ENCODE measurements at regions not wholly inside any gene's neighbourhood (a gene's known extent, or its start where the extent isn't known, plus 50 kb on each side); places are given as distances from the start of the nearest gene placed in this dataset.

DNA sequence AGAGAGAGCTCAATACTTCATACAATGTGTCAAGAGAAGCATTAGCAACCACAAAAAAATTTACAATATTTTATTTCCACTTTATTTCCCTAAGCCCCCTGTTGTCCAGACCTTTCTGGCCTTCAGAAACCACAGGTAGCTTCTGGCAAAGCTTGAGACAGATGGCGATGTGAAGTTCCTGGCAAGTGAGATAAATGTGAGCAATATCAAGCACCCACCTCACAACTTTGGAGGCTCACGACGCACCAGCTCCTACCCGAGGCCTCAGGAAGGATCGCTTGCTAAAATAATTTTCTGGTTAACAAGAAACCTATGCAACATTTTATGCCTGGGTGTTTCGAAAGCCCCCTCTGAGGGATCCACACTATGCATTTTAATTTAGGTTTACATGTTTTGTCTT, 158.1 kb upstream of the CHAC2 start:
- TF ChIP-seq POLR2AphosphoS5 (IDR thresholded peaks at IDR 0.05; ENCODE audit: low read depth, low read length), result no peak
- TF ChIP-seq, protein P1, sequence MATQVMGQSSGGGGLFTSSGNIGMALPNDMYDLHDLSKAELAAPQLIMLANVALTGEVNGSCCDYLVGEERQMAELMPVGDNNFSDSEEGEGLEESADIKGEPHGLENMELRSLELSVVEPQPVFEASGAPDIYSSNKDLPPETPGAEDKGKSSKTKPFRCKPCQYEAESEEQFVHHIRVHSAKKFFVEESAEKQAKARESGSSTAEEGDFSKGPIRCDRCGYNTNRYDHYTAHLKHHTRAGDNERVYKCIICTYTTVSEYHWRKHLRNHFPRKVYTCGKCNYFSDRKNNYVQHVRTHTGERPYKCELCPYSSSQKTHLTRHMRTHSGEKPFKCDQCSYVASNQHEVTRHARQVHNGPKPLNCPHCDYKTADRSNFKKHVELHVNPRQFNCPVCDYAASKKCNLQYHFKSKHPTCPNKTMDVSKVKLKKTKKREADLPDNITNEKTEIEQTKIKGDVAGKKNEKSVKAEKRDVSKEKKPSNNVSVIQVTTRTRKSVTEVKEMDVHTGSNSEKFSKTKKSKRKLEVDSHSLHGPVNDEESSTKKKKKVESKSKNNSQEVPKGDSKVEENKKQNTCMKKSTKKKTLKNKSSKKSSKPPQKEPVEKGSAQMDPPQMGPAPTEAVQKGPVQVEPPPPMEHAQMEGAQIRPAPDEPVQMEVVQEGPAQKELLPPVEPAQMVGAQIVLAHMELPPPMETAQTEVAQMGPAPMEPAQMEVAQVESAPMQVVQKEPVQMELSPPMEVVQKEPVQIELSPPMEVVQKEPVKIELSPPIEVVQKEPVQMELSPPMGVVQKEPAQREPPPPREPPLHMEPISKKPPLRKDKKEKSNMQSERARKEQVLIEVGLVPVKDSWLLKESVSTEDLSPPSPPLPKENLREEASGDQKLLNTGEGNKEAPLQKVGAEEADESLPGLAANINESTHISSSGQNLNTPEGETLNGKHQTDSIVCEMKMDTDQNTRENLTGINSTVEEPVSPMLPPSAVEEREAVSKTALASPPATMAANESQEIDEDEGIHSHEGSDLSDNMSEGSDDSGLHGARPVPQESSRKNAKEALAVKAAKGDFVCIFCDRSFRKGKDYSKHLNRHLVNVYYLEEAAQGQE (IDR thresholded peaks at IDR 0.05; ENCODE audit: insufficient read depth in 1 of 2, low read depth in 2 of 2, low read length in 2 of 2), result no peak

Data from PFSK-1 (cell line).